GM11168 (cell line): ENCODE measurements at regions not wholly inside any gene's neighbourhood (a gene's known extent, or its start where the extent isn't known, plus 50 kb on each side); places are given as distances from the start of the nearest gene placed in this dataset.
"Not testable (repeated sequence)": the region's sequence is repeated elsewhere in the genome, so short reads cannot be mapped to it uniquely, and the experiment has no call there.

Experiments used
- in situ Hi-C: fragments of 300-500 bp; cut with MboI; formaldehyde crosslinking; loops from one replicate; pipeline ENCODE4 v1.12.0; 2022; ENCODE audit warnings: low sequenced_read_pairs; ENCODE audit not compliant: unreplicated experiment

GRCh38 chr11:41519696-41520095 is 60.2 kb upstream of the LRRC4C start:
- in situ Hi-C loops, result no loop called here

GRCh38 chr11:41522391-41522790 is 62.9 kb upstream of the LRRC4C start:
- in situ Hi-C loops, result no loop called here

- in situ Hi-C loops, result no loop called here
Measured at GRCh38 chr11:41522899-41523672, 63.6 kb upstream of the LRRC4C start.

- in situ Hi-C loops, result no loop called here
Measured at GRCh38 chr11:41527530-41527929, 68.1 kb upstream of the LRRC4C start.

GRCh38 chr11:41532413-41532812 is 73.0 kb upstream of the LRRC4C start:
- in situ Hi-C loops, result no loop called here

- in situ Hi-C loops, result no loop called here
Measured at GRCh38 chr11:41533761-41534160, 74.3 kb upstream of the LRRC4C start.

- in situ Hi-C loops, result no loop called here
Measured at GRCh38 chr11:41534391-41534790, 74.9 kb upstream of the LRRC4C start.

- in situ Hi-C loops, result no loop called here
Measured at GRCh38 chr11:41534861-41535260, 75.4 kb upstream of the LRRC4C start.

GRCh38 chr11:41536021-41536568 is 76.6 kb upstream of the LRRC4C start:
- in situ Hi-C loops, result no loop called here

- in situ Hi-C loops, result not testable (repeated sequence)
Measured at GRCh38 chr11:41544902-41545301, 85.5 kb upstream of the LRRC4C start.

GRCh38 chr11:41578421-41579051 is 119.1 kb upstream of the LRRC4C start:
- in situ Hi-C loops, result no loop called here

GRCh38 chr11:41579546-41579945 is 120.1 kb upstream of the LRRC4C start:
- in situ Hi-C loops, result no loop called here

GRCh38 chr11:41609511-41609910 is 150.1 kb upstream of the LRRC4C start:
- in situ Hi-C loops, result no loop called here

- in situ Hi-C loops, result no loop called here
Measured at GRCh38 chr11:41612415-41612814, 153.0 kb upstream of the LRRC4C start.

GRCh38 chr11:41613326-41613725 is 153.9 kb upstream of the LRRC4C start:
- in situ Hi-C loops, result no loop called here

GRCh38 chr11:41622707-41623359 is 163.4 kb upstream of the LRRC4C start:
- in situ Hi-C loops, result no loop called here

- in situ Hi-C loops, result no loop called here
Measured at GRCh38 chr11:41659985-41660384, 200.5 kb upstream of the LRRC4C start.

- in situ Hi-C loops, result no loop called here
Measured at GRCh38 chr11:41660585-41660984, 201.1 kb upstream of the LRRC4C start.

GRCh38 chr11:41665441-41666360 is 206.2 kb upstream of the LRRC4C start:
- in situ Hi-C loops, result no loop called here
